ENCODE measurements at regions not wholly inside any gene's neighbourhood (a gene's known extent, or its start where the extent isn't known, plus 50 kb on each side); places are given as distances from the start of the nearest gene placed in this dataset.

- Histone ChIP-seq H3K14ac (replicated peaks; ENCODE audit: low read depth, low read length) (no peak overlapping the region), H3K27me3 (ENCODE audit: control insufficient read depth, insufficient read depth, low read length) (no peaks in the 10 kb centered on the region), H3K9ac (ENCODE audit: low read depth, low read length) (no peak overlapping the region), H3K23ac (ENCODE audit: low read depth, low read length) (no peak overlapping the region), H3K9me3 (ENCODE audit: control insufficient read depth, insufficient read depth, low read length) (peaks cover 20% of the 10 kb centered on the region), H2AK9ac (replicated peaks; ENCODE audit: low read depth, low read length, poor library complexity) (no peak overlapping the region), H3K9me1 (ENCODE audit: insufficient read depth, low read length) (no peaks in the 10 kb centered on the region), H2AFZ (replicated peaks; ENCODE audit: low read length, poor library complexity) (no peak overlapping the region), H2BK120ac (ENCODE audit: low read depth, low read length) (no peak overlapping the region), H3K56ac (ENCODE audit: extremely low read depth, insufficient read depth, low read length) (no peak overlapping the region), H3K4me1 (ENCODE audit: control insufficient read depth, insufficient read depth, low read length) (no peaks in the 10 kb centered on the region), H2BK20ac (ENCODE audit: low read depth, low read length) (no peak overlapping the region), H3K27ac (ENCODE audit: insufficient read depth, low read length) (no peak overlapping the region), H3K79me1 (ENCODE audit: low read depth in 1 of 2, low read length in 2 of 2) (no peaks in the 10 kb centered on the region), H3K18ac (ENCODE audit: low read depth, low read length) (no peak overlapping the region), H4K5ac (ENCODE audit: low read depth, low read length) (no peak overlapping the region), H3K4ac (ENCODE audit: low read depth, low read length) (no peak overlapping the region), H4K20me1 (ENCODE audit: insufficient read depth, low read length) (no peaks in the 10 kb centered on the region), H4K91ac (ENCODE audit: insufficient read depth, low read depth, low read length) (no peak overlapping the region), H2AK5ac (ENCODE audit: low read depth, low read length) (no peak overlapping the region), H2BK5ac (ENCODE audit: low read depth, low read length, poor library complexity, severe bottlenecking) (no peak overlapping the region), H4K8ac (ENCODE audit: low read depth in 2 of 2, low read length in 2 of 2) (no peak overlapping the region), H3K4me2 (ENCODE audit: low read depth, low read length) (no peak overlapping the region), H3K4me3 (ENCODE audit: insufficient read depth, low read depth, low read length) (no peak overlapping the region), H3K36me3 (ENCODE audit: control insufficient read depth, insufficient read depth, low read length) (no peaks in the 10 kb centered on the region), H2BK15ac (ENCODE audit: low read depth, low read length) (no peak overlapping the region)
- TF ChIP-seq RAD21 (IDR thresholded peaks at IDR 0.05; ENCODE audit: low read length) (no peak), NFE2L2 (IDR thresholded peaks at IDR 0.05; ENCODE audit: low read depth, low read length) (no peak), CTCF (conservative IDR thresholded peaks at IDR 0.05; ENCODE audit: low read depth, low read length) (no peak), ELK1 (IDR thresholded peaks at IDR 0.05; ENCODE audit: borderline replicate concordance, low read depth, low read length) (no peak), RCOR1 (IDR thresholded peaks at IDR 0.05; ENCODE audit: insufficient replicate concordance, low read length) (no peak), POLR2A (IDR thresholded peaks at IDR 0.05; ENCODE audit: low read depth, low read length) (no peak), CEBPB (IDR thresholded peaks at IDR 0.05; ENCODE audit: low read depth, low read length) (no peak), SMC3 (IDR thresholded peaks at IDR 0.05; ENCODE audit: low read depth, low read length) (no peak), MAZ (IDR thresholded peaks at IDR 0.05; ENCODE audit: borderline replicate concordance, low read depth, low read length) (no peak), USF2 (IDR thresholded peaks at IDR 0.05; ENCODE audit: low read depth, low read length) (no peak), BHLHE40 (IDR thresholded peaks at IDR 0.05; ENCODE audit: low read depth, low read length) (no peak), MAFK (IDR thresholded peaks at IDR 0.05; ENCODE audit: low read depth, low read length) (no peak), MXI1 (IDR thresholded peaks at IDR 0.05; ENCODE audit: borderline replicate concordance, low read depth, low read length) (no peak)
- WGBS, 2 experiments (ENCODE audit: extremely low coverage in 2 of 2, insufficient read length in 1 of 2) = 0% methylated on average over 1 of the region's 3 CpGs; no CpG with 5 or more reads in 1 of the 2 experiments
- no TSS peak for BruUV-seq (replicated peaks)
- ChIA-PET CTCF (no interaction called here), POLR2A (ENCODE audit: unreplicated experiment) (no interaction called here)
- DNase-seq (no peak), ATAC-seq (ENCODE audit: low read depth) (no peak)
- intact Hi-C loops (cut with micrococcal nuclease) = no loop called here
- dilution Hi-C loops (cut with HindIII; ENCODE audit: low sequenced_read_pairs, unreplicated experiment) = no loop called here
- in situ Hi-C loops (cut with MboI; ENCODE audit: low sequenced_read_pairs) = no loop called here
Measured at GRCh38 chr9:85202596-85202995, 533.1 kb downstream of the NTRK2 start.
